NB4 (cell line): ENCODE measurements at regions not wholly inside any gene's neighbourhood (a gene's known extent, or its start where the extent isn't known, plus 50 kb on each side); places are given as distances from the start of the nearest gene placed in this dataset.
A peak's percentile ranks its signal among the peaks of the same experiment; 100 is the strongest.

ENCODE experiments used
- DNase-seq: peaks from one replicate; pipeline ENCODE4 v3.0.0; 2010; ENCODE audit warnings: low read depth
- H3K4me3 ChIP-seq: one replicate; pipeline ENCODE4 v1.5.1; 2011; ENCODE audit warnings: mild to moderate bottlenecking, low read depth, low read length, moderate library complexity
- MYC ChIP-seq: IDR thresholded peaks from 2 replicates; pipeline ENCODE4 v1.6.1; 2011; ENCODE audit warnings: low read depth, low read length
- POLR2A ChIP-seq: IDR thresholded peaks from 2 replicates; pipeline ENCODE4 v1.6.1; 2011; ENCODE audit warnings: mild to moderate bottlenecking; ENCODE audit not compliant: insufficient read length; ENCODE audit errors: extremely low read depth
- TF ChIP-seq, protein P1 (sequence below): IDR thresholded peaks from one replicate; pipeline ENCODE4 v1.5.1; 2012; ENCODE audit warnings: low read depth, low read length
- TF ChIP-seq, protein P2 (sequence below): IDR thresholded peaks from 2 replicates; pipeline ENCODE4 v1.6.1; 2011; ENCODE audit warnings: low read depth, low read length

DNA sequence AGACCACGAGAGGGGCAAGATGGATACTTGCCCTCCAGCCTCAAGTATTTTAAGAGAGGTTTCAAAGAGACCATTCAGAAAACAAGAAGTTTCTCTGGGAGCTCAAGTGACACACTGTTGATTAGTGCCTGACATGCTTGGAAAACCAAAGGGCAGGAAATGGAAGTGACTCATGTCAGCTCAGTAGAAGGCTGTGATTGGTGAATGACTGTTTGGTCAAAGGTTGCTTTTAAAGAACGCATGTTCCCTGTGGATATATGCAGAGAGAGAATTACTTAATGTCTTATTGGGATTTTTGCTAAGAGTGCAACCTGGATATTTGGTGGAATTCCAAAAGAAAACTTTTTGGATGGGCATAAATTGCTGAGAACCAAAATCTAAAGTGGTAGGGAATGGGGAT is 549.9 kb downstream of the XIRP2 start:
- TF ChIP-seq, protein P1, sequence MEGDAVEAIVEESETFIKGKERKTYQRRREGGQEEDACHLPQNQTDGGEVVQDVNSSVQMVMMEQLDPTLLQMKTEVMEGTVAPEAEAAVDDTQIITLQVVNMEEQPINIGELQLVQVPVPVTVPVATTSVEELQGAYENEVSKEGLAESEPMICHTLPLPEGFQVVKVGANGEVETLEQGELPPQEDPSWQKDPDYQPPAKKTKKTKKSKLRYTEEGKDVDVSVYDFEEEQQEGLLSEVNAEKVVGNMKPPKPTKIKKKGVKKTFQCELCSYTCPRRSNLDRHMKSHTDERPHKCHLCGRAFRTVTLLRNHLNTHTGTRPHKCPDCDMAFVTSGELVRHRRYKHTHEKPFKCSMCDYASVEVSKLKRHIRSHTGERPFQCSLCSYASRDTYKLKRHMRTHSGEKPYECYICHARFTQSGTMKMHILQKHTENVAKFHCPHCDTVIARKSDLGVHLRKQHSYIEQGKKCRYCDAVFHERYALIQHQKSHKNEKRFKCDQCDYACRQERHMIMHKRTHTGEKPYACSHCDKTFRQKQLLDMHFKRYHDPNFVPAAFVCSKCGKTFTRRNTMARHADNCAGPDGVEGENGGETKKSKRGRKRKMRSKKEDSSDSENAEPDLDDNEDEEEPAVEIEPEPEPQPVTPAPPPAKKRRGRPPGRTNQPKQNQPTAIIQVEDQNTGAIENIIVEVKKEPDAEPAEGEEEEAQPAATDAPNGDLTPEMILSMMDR: no peak
- TF ChIP-seq, protein P2, sequence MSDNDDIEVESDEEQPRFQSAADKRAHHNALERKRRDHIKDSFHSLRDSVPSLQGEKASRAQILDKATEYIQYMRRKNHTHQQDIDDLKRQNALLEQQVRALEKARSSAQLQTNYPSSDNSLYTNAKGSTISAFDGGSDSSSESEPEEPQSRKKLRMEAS: no peak
- TF ChIP-seq POLR2A: no peak
- TF ChIP-seq MYC: no peak
- no peak overlapping the region for H3K4me3 ChIP-seq
- DNase-seq: no peak

DNA sequence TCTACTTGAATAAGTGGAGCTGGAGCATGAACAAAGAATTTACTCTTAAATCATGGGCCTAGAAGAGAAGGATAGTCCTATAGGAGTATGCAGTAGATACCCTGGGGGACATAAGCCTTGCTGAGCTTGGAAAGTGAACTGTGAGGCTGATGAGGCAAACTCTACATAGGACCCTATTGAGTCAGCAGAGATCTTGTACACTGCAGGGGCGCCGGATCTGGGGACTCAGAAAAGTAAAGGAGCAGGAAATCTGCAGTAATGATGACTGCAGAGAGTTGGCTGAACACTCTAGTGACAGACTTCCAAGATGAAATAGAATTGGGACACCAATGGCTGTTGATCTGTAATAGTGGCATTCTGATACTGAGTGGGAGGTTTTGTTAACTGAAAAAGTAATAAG is 543.7 kb downstream of the XIRP2 start:
- no peak for DNase-seq
- TF ChIP-seq, protein P1: no peak
- TF ChIP-seq, protein P2: no peak
- TF ChIP-seq MYC (no peak), POLR2A (no peak)
- no peak overlapping the region for H3K4me3 ChIP-seq

DNA sequence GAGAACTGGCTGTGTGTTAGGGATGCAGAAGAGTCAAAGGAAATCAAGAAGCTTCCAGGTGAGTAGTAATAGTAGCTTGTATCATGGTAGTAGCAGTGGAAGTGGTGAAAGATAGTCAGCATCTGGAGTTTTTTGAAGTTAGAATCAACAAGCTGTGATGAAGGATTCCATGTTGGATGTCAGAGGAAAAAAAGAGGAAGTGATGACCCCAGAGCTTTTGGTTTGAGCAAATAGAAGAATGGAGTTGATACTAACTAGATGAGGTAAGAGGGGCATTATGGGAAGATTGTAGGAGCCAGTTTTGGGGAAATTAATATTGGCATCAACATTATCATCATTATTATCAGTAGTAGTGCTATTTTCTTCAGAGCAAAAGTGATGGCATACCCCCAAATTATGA is 542.2 kb downstream of the XIRP2 start:
- TF ChIP-seq, protein P2: no peak
- TF ChIP-seq MYC (no peak), POLR2A (no peak)
- TF ChIP-seq, protein P1: no peak

DNA sequence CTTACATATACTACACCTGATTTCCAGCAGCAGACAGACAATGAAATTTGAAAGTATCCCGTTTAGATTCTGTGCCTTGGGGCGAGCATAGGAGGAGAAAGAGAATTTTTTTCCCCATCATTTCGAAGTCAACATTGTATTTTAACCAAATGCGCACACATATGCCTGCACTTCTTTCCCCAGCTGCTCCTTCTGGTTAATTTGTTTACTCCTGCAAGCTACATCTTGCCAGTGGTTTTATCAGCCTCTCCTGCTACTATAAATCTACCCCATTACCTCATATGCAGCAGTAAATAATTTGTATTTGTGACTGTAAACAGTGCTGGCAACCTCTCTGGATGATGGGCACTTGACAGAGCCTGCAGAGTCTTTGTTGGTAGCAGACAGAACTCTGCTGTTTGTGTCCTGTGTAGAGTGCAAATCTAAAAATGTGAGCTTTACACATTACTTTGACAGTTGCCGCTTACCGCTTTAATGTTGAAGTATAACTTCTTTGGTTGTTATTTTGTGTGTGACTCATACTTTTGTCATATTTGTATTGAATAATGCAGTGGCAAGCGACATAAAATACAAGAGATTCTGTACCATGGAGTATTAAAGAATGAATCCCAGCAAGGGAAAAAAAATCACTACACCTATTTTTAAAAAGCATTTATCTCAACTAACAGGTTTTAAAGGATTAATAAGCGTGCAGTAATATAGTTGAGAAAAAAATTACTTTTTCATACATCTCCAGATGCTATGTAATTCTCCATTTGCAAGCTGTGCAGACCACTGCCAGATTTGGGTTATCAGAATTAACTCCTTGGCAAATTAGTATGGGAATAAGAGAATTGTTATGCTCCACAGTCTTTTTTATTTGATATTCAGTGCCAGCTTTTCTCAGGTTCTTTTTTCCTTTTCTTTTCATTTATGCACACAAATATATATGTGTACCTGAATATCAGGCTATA is 536.8 kb downstream of the XIRP2 start:
- no peak overlapping the region for H3K4me3 ChIP-seq
- DNase-seq: no peak
- TF ChIP-seq POLR2A: no peak
- TF ChIP-seq MYC: no peak
- TF ChIP-seq, protein P2: no peak
- TF ChIP-seq, protein P1: no peak

More for the DNA sequence above, 542.2 kb downstream of the XIRP2 start:
- H3K4me3 ChIP-seq: no peak overlapping the region
- DNase-seq: peak; percentile 5

DNA sequence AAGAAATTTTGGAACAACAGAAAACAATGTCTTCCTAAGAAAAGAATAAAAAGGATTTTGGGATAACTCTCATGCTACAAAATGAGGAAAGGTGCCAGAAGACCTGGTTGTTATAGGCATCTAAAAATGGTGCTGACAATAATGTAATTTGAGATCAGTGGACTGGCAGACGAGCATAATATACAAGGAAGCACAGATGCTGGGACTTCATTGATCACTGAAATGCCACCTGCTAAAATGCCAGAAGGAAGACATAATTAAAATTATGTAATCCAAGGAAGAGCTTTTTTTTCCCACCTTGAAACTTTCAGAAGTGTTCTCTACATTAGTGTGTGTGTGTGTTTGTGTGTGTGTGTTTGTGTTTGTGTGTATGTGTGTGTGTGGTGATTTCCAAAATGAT is 535.9 kb downstream of the XIRP2 start:
- TF ChIP-seq, protein P2: no peak
- TF ChIP-seq MYC (no peak), POLR2A (no peak)
- TF ChIP-seq, protein P1: no peak
- no peak overlapping the region for H3K4me3 ChIP-seq
- DNase-seq: no peak
